Erythroblast (primary cell): ENCODE measurements at regions not wholly inside any gene's neighbourhood (a gene's known extent, or its start where the extent isn't known, plus 50 kb on each side); places are given as distances from the start of the nearest gene placed in this dataset.

ENCODE experiments used
- GATA1 ChIP-seq: IDR thresholded peaks from 2 replicates; pipeline ENCODE4 v1.6.1; 2011; ENCODE audit warnings: low read depth, mild to moderate bottlenecking, control low read depth, low read length, moderate library complexity
- POLR2A ChIP-seq: IDR thresholded peaks from 2 replicates; pipeline ENCODE4 v1.6.1; 2011; ENCODE audit warnings: mild to moderate bottlenecking, low read length

GRCh38 chr14:89630101-89630829 lies 213.2 kb upstream of the FOXN3 start:
- no peak for TF ChIP-seq POLR2A
- TF ChIP-seq GATA1 = no peak
